Stomach (tissue), 8 donors: ENCODE measurements at regions not wholly inside any gene's neighbourhood (a gene's known extent, or its start where the extent isn't known, plus 50 kb on each side); places are given as distances from the start of the nearest gene placed in this dataset.
"Not testable (repeated sequence)": the region's sequence is repeated elsewhere in the genome, so short reads cannot be mapped to it uniquely, and the experiment has no call there.

Experiments used
- DNase-seq, 2 donors: peaks; one replicate each; pipeline versions ENCODE4 v3.0.0 to v3.0.0-alpha.2; 2013 to 2019
- H3K27ac ChIP-seq, 5 donors: fragments of 200-600 bp in 4 of 5; sonication (generic) in 4 of 5; one replicate each; pipeline ENCODE4 v1.5.1; 2013 to 2019; ENCODE audit warnings: mild to moderate bottlenecking in 1 of 5, moderate library complexity in 1 of 5
- H3K27me3 ChIP-seq, 3 donors: fragments of 200-600 bp; sonication (generic); one replicate each; pipeline ENCODE4 v1.5.1; 2017 to 2019; ENCODE audit warnings: mixed run types in 1 of 3
- H3K36me3 ChIP-seq, 4 donors: fragments of 200-600 bp; sonication (generic); 1 replicate in 3 of 4; 2 replicates in 1 of 4; pipeline ENCODE4 v1.5.1; 2016 to 2019
- H3K4me1 ChIP-seq, 4 donors: fragments of 200-600 bp; sonication (generic); one replicate each; pipeline ENCODE4 v1.5.1; 2016 to 2019
- H3K4me3 ChIP-seq, 4 donors: fragments of 200-600 bp; sonication (generic) in 3 of 4; one replicate each; pipeline ENCODE4 v1.5.1; 2016 to 2019; ENCODE audit warnings: mild to moderate bottlenecking in 1 of 4
- H3K9me3 ChIP-seq, 4 donors: fragments of 200-600 bp; sonication (generic); one replicate each; pipeline ENCODE4 v1.5.1; 2016 to 2019
- WGBS, 5 donors: extraction: QIAGEN DNeasy Blood & Tissue Kit in 3 of 5; methylation state at CpG; one replicate each; pipeline versions ENCODE4 v1.1.5 to v1.1.7; 2013 to 2018; 5-methylcytosine and 5-hydroxymethylcytosine counted together
- intact Hi-C: fragments of 100-400 bp; cut with DNase I; formaldehyde crosslinking; loops from one replicate; pipeline ENCODE4 v1.15.1; 2023; ENCODE audit warnings: low total_unique reads
- small RNA-seq, 4 donors: library from RNA; depleted of rRNA; stranded (forward); fragments of <200 nt; gene quantifications; one replicate each; pipeline ENCODE3, GENCODE V24; 2016
- donor health status: healthy with polysubstance abuse.
- donor health status: Bipolar disorder and iron deficiency.
- donor health status: healthy.

- DNase-seq, H3K27me3 ChIP-seq, H3K27ac ChIP-seq, intact Hi-C loops, H3K9me3 ChIP-seq, H3K4me3 ChIP-seq, H3K4me1 ChIP-seq: not testable (repeated sequence)
- 93 to 98% (median 95%) methylated on average over 16 to 22 of the region's 22 CpGs for WGBS, 5 donors
- H3K36me3 ChIP-seq: peaks cover 5 to 65% (median 42%) of the 10 kb centered on the region in 4 donors
These were observed 51.7 kb upstream of the METTL14 start for GRCh38 chr4:118633476-118633875.

GRCh38 chr4:118634126-118634875 is 50.9 kb upstream of the METTL14 start:
- H3K36me3 ChIP-seq: peaks cover 5 to 58% (median 42%) of the 10 kb centered on the region in 4 donors

More at GRCh38 chr4:118634126-118634875, 50.9 kb upstream of the METTL14 start:
- intact Hi-C loops, H3K4me3 ChIP-seq, H3K27me3 ChIP-seq, H3K4me1 ChIP-seq, H3K9me3 ChIP-seq, DNase-seq, H3K27ac ChIP-seq: not testable (repeated sequence)
- 88 to 97% (median 95%) methylated on average over 25 to 33 of the region's 33 CpGs for WGBS, 5 donors

Small RNA genes lying in the stretch of these regions (small RNA-seq; reads per million reads assigned to genes)
- gene AC092670.1: 0 reads per million in 4 donors
- gene RNU6-1054P: 0 reads per million in 4 donors
